Panc1 (cell line): ENCODE measurements at regions not wholly inside any gene's neighbourhood (a gene's known extent, or its start where the extent isn't known, plus 50 kb on each side); places are given as distances from the start of the nearest gene placed in this dataset.

Source experiments
- CTCF ChIP-seq: fragments of 450-650 bp; IDR thresholded peaks from 2 replicates; pipeline ENCODE4 v1.5.1; 2017; ENCODE audit warnings: mild to moderate bottlenecking
- POLR2AphosphoS5 ChIP-seq: IDR thresholded peaks from 2 replicates; pipeline ENCODE4 v1.6.1; 2012; ENCODE audit warnings: mild to moderate bottlenecking, low read depth, low read length, moderate library complexity

- TF ChIP-seq CTCF (no peak), POLR2AphosphoS5 (no peak)
Measured at GRCh38 chr9:96047116-96047639, 171.7 kb downstream of the ERCC6L2 start.
